ENCODE measurements at regions not wholly inside any gene's neighbourhood (a gene's known extent, or its start where the extent isn't known, plus 50 kb on each side); places are given as distances from the start of the nearest gene placed in this dataset.

GRCh38 chr1:95806171-95806570 lies 572.2 kb downstream of the RWDD3 start (continued):
- TF ChIP-seq ZNF112 (tag by site-specific recombination; IDR thresholded peaks at IDR 0.05) (no peak), ZNF19 (tag by site-specific recombination; IDR thresholded peaks at IDR 0.05; ENCODE audit: low read depth) (no peak), ZNF830 (tag by site-specific recombination; IDR thresholded peaks at IDR 0.05; ENCODE audit: low read depth) (no peak), ZNF324 (tag by site-specific recombination; IDR thresholded peaks at IDR 0.05) (no peak)

- no peaks in the 10 kb centered on the region for H3K9me3 ChIP-seq (ENCODE audit: control insufficient read depth, insufficient read depth, low read depth, low read length)
- no peaks in the 10 kb centered on the region for H3K36me3 ChIP-seq (ENCODE audit: control insufficient read depth in 2 of 2, insufficient read depth in 1 of 2, low read length in 2 of 2)
- H3K27ac ChIP-seq (ENCODE audit: extremely low read depth, low read depth, low read length) = no peak overlapping the region
- ChIA-PET CTCF (no interaction called here), POLR2A (no interaction called here)
- H3K4me1 ChIP-seq (ENCODE audit: control insufficient read depth, insufficient read depth, low read length) = no peaks in the 10 kb centered on the region
- no peak overlapping the region for H3K4me3 ChIP-seq (ENCODE audit: low read depth, low read length)
- no peak for TF ChIP-seq ZNF670 (tag by site-specific recombination; IDR thresholded peaks at IDR 0.05; ENCODE audit: low read depth)
- no peak for TF ChIP-seq ZNF621 (tag by site-specific recombination; IDR thresholded peaks at IDR 0.05)
- no peak for TF ChIP-seq ZNF324 (tag by site-specific recombination; IDR thresholded peaks at IDR 0.05)
- no peak for TF ChIP-seq ZNF362 (tag by site-specific recombination; IDR thresholded peaks at IDR 0.05)
- TF ChIP-seq, protein P1, sequence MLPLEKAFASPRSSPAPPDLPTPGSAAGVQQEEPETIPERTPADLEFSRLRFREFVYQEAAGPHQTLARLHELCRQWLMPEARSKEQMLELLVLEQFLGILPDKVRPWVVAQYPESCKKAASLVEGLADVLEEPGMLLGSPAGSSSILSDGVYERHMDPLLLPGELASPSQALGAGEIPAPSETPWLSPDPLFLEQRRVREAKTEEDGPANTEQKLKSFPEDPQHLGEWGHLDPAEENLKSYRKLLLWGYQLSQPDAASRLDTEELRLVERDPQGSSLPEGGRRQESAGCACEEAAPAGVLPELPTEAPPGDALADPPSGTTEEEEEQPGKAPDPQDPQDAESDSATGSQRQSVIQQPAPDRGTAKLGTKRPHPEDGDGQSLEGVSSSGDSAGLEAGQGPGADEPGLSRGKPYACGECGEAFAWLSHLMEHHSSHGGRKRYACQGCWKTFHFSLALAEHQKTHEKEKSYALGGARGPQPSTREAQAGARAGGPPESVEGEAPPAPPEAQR (tag by site-specific recombination; IDR thresholded peaks at IDR 0.05) = no peak
- TF ChIP-seq ZNF521 (tag by site-specific recombination; IDR thresholded peaks at IDR 0.05) = no peak
- TF ChIP-seq, protein P2, sequence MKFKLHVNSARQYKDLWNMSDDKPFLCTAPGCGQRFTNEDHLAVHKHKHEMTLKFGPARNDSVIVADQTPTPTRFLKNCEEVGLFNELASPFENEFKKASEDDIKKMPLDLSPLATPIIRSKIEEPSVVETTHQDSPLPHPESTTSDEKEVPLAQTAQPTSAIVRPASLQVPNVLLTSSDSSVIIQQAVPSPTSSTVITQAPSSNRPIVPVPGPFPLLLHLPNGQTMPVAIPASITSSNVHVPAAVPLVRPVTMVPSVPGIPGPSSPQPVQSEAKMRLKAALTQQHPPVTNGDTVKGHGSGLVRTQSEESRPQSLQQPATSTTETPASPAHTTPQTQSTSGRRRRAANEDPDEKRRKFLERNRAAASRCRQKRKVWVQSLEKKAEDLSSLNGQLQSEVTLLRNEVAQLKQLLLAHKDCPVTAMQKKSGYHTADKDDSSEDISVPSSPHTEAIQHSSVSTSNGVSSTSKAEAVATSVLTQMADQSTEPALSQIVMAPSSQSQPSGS (tag by site-specific recombination; IDR thresholded peaks at IDR 0.05; ENCODE audit: low read depth) = no peak
- TF ChIP-seq KLF10 (tag by site-specific recombination; IDR thresholded peaks at IDR 0.05) = no peak
- no peak for TF ChIP-seq ZNF692 (tag by site-specific recombination; IDR thresholded peaks at IDR 0.05)
- TF ChIP-seq, protein P3, sequence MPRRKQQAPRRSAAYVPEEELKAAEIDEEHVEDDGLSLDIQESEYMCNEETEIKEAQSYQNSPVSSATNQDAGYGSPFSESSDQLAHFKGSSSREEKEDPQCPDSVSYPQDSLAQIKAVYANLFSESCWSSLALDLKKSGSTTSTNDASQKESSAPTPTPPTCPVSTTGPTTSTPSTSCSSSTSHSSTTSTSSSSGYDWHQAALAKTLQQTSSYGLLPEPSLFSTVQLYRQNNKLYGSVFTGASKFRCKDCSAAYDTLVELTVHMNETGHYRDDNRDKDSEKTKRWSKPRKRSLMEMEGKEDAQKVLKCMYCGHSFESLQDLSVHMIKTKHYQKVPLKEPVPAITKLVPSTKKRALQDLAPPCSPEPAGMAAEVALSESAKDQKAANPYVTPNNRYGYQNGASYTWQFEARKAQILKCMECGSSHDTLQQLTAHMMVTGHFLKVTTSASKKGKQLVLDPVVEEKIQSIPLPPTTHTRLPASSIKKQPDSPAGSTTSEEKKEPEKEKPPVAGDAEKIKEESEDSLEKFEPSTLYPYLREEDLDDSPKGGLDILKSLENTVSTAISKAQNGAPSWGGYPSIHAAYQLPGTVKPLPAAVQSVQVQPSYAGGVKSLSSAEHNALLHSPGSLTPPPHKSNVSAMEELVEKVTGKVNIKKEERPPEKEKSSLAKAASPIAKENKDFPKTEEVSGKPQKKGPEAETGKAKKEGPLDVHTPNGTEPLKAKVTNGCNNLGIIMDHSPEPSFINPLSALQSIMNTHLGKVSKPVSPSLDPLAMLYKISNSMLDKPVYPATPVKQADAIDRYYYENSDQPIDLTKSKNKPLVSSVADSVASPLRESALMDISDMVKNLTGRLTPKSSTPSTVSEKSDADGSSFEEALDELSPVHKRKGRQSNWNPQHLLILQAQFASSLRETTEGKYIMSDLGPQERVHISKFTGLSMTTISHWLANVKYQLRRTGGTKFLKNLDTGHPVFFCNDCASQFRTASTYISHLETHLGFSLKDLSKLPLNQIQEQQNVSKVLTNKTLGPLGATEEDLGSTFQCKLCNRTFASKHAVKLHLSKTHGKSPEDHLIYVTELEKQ (tag by site-specific recombination; IDR thresholded peaks at IDR 0.05; ENCODE audit: borderline replicate concordance) = no peak
- TF ChIP-seq ZNF24 (tag by site-specific recombination; IDR thresholded peaks at IDR 0.05) = no peak
- TF ChIP-seq ZBTB11 (tag by site-specific recombination; conservative IDR thresholded peaks at IDR 0.05; ENCODE audit: low read depth) = no peak
- TF ChIP-seq ZSCAN23 (tag by site-specific recombination; IDR thresholded peaks at IDR 0.05) = no peak
- no peak for TF ChIP-seq MEIS1 (CRISPR knock-in tag; IDR thresholded peaks at IDR 0.05; ENCODE audit: borderline replicate concordance)
- TF ChIP-seq ZNF274 (IDR thresholded peaks at IDR 0.05; ENCODE audit: low read length) = no peak
- TF ChIP-seq ZNF274 (tag by site-specific recombination; IDR thresholded peaks at IDR 0.05; ENCODE audit: borderline replicate concordance) = no peak
These were observed 575.4 kb downstream of the RWDD3 start for GRCh38 chr1:95809391-95809790.

Data from HEK293 (cell line).